Frontal cortex (tissue), 3 donors: ENCODE measurements at regions not wholly inside any gene's neighbourhood (a gene's known extent, or its start where the extent isn't known, plus 50 kb on each side); places are given as distances from the start of the nearest gene placed in this dataset.

Experiments
- DNase-seq, 2 donors: peaks; one replicate each; pipeline ENCODE4 v3.0.0; 2012; ENCODE audit warnings: low spot score in 2 of 2
- FAIRE-seq: peaks from 2 replicates; lab custom pipeline; 2012; peaks lifted over from hg19 to GRCh38; lab: Jason Lieb, UNC
- donor health status: control.
- donor health status: control.
- donor health status: control.

GRCh38 chr13:110773480-110773879 lies 60.0 kb downstream of the ING1 start:
- FAIRE-seq (no peak), DNase-seq (no peak)

GRCh38 chr13:110774051-110774450 lies 60.6 kb downstream of the ING1 start:
- FAIRE-seq (no peak), DNase-seq (no peak)

- no peak for FAIRE-seq
- DNase-seq, result no peak
Observed at GRCh38 chr13:110774490-110774889, 61.0 kb downstream of the ING1 start.

- FAIRE-seq (no peak), DNase-seq (no peak)
Observed at GRCh38 chr13:110775576-110775975, 62.1 kb downstream of the ING1 start.

GRCh38 chr13:110777251-110777820 lies 63.8 kb downstream of the ING1 start:
- DNase-seq, result no peak
- no peak for FAIRE-seq

DNA sequence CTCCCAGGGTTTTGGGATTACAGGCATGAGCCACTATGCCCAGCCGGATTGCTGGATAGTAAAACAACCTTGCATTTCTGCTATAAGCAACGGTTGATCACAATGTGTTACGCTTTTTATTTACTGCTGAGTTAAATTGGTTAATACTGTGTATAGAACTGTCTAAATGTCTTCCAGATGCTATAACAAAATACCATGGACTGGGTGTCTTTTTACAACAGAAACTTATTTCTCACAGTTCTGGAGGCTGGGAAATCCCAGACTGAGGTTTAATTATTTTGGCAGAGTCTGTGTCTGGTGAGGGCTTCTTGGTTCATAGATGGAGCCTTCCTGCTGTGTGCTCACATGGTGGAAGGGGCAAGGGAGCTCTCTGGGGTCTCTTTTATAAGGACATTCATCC lies 65.5 kb downstream of the ING1 start:
- FAIRE-seq (no peak), DNase-seq (no peak)

GRCh38 chr13:110780422-110780821 lies 66.9 kb downstream of the ING1 start:
- no peak for DNase-seq
- FAIRE-seq, result no peak

GRCh38 chr13:110782185-110782584 lies 68.7 kb downstream of the ING1 start:
- DNase-seq (no peak), FAIRE-seq (no peak)

DNA sequence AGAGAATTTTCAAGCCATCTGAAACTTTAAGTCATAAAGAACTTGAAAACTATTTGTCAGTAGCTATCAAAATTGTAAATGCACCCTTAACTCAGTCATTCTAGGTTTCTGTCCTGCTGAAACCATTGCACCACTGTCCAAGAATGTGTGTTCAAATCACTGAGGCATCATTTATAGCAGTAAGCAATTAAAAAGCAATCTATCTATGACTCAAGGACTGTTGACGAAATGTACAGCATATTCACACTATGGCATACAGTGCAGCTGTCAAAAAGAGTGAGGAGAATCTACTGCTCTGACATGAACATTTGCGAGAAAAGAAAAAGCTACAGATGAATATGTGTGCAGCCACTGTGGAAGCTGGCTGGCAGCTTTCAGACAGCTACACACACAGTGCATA lies 71.2 kb downstream of the ING1 start:
- DNase-seq, result no peak
- no peak for FAIRE-seq

DNA sequence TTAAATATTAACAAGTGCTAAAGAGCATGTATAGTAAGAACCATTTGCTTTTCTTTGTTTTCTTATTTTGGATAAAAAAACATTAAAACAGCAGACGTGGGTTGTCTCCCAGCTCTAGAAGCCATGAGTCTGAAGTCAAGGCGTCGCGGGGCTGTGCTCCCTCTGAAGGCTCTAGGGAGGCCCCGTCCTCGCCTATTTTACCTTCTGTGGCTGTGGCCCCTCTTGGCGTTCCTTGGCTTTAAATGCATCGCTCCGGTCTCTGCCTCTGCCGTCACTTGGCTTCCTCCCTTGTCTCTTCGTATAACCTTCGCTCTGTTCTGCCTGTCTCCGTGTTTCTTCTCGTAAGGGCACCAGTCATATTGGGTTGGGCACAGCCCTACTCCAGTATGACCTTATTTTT lies 75.3 kb downstream of the ING1 start:
- DNase-seq (no peak), FAIRE-seq (no peak)

DNA sequence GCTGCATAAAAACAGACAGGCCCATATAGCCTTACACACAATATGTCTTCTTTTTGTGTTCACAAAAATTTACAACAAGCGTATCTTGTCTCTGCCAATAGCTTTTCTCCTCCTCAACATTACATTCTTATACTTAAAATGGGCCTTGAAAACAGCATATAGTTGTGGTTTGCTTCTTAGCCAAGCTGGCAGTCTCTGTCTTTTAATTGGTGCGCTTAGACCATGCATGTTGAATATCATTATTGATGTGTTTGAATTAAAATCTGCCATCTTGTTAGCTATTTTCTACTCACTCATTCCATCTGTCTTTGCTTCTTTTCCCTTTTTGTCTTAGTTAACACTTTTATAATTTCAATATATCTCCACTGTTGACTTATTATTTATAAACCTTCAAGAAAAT lies 76.4 kb downstream of the ING1 start:
- DNase-seq (no peak), FAIRE-seq (no peak)

DNA sequence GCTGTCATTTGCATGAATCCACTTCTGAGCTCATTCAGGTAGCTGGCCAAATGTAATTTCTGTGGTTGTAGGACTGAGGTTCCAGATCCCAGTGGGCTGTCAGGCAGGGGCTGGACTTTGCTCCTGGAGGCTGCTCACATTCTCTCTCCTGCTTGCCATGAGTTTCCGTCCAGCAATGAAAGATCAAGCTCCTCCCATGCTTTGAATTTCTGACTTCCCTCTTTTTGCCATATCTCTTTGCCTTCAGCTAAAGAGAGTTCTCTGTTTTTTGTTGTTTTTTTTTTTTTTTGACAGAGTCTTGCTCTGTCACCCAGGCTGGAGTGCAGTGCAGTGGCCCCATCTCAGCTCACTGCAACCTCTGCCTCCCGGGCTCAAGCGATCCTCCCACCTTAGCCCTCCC lies 76.9 kb downstream of the ING1 start:
- no peak for DNase-seq
- no peak for FAIRE-seq

GRCh38 chr13:110794209-110794608 lies 80.7 kb downstream of the ING1 start:
- no peak for FAIRE-seq

DNA sequence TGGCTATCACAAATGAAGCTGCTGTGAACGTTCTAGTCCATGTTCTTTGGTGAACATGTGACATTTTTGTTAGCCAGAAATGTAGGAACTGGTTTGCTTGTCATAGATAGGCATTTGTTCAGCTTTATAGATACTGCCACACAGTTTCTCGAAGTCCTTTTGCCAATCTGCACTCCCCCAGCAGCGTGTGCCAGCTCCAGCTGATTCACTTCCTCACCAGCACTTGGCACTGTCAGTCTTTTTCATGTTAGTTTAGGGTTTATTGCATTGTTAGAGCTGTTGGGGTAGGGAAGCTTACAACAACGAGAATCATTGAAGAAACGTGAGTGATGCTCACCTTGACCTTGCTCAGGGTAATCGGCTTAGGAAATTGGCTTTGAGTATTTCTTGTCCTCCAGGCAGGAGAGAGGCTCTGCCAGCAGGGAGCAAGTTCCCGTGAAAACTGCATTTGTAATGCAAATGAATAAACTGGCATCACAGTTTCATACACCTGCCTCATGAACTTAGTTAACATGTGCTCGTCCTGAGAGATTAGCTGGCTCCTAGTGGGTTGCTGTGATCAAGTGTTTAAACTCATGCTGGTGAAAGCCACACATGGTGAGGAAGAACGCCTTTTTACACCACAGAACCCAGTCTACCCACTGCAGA lies 83.9 kb downstream of the ING1 start:
- DNase-seq, result no peak
- no peak for FAIRE-seq

More at GRCh38 chr13:110794209-110794608, 80.7 kb downstream of the ING1 start:
- DNase-seq, result no peak

DNA sequence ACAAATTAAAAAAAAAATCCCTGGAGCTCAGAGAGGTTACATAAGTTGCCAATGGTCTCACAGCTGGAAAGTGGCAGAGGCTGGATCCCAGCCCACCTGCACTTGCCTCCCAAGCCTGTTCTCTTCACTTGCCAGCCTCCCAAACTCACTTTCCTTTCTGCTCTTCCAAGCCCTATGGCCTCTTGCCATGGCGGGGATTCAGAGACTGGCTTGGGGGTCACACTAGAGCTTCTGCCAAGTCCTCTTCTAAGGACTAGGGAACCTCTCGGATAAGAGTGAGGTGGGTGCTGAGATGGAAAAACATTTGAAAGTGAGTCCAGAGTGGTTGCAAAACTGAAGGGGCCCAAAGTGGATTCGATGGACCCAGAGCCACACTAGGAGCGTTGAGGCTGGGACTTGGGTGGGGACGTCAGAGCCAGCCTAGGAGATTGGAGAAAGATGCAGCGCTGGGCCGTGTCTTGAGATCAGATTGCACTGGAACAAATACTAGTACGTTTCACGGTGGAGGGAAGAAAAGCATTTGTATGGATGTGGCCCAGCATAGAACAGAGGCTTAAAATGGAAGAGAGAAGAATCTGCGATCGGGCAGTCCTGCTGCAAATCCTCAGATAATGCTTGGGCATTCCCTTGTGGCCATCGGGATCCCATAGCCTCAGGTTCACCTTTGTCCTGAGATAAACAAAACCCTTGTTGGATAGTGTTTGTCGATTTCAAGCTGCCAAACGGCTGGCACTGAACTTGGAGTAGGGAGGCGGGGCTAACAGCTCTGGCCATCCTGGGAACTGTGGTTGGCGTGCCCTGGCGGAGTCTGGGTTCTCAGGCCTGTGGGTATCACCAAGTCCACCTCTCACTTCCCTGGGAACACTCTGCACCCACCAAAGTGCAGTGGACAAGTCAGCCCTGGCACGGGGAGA lies 84.8 kb downstream of the ING1 start:
- FAIRE-seq, result no peak
- no peak for DNase-seq

DNA sequence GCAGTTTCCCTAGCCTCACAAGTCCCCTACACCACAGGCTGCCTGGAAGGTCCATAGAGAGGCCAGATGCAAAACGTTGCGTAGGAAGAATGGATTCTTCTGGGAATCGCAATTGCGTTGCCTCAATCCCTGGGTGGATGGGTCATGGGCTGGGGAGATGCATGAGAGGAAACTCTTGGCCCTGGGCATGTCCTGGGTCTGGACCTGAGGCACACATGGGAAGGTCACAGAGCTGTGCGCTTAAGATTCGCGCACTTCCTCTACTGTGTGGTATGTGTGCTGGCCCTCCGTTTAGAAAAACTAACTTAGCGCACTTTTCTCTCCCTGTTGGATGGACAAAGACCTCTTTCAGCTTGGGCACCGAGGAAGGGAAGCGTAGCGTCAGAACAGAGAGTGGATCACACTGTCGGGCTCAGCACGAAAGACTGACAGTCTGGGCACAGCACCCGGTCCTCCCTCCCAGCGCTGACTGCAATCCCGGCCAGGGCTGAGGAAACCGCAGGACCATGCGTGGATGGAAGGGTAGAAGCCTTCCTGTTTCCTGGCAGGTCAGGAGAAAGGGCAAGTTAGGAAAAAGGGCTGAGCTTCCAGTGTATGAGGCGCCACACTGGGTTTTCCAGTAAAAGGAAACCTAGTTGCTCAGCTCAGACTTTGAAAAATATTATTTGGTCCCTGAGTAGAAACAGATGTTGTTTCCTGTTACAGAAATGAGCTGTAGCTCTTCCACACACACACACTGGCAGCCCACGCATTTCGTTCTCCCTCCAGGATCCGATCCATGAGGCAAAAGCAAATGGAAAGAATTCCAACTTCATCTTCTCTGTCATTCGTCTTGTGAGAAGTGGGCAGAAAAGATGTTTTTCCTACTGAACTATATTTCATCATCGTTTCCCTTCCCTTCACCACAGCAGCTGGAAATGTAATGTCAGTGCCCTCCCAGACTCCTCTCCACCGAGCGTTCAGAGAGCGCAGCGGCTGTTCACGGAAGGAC lies 86.0 kb downstream of the ING1 start:
- DNase-seq, result peak in 1 of 2 donors; percentile 39
- no peak for FAIRE-seq

GRCh38 chr13:110801044-110801443 lies 87.5 kb downstream of the ING1 start:
- FAIRE-seq (no peak), DNase-seq (no peak)

DNA sequence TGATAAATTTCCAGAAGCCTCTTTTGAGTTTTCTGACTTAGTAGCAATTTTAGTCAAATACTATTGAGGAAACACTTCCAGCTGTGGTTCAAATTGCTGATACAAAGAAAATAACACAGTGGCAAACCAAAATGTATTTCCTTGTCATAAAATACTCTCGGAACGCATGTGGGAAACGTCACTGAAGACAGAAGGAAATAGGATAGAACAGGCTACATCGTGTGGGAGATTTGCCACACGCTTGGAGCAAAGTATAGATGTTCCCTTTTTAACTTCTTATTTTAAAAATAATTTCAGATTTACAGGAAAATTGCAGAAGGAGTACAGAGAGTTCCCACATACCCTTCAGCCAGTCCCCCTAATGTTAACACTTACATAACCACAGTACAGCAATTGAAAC lies 88.8 kb downstream of the ING1 start:
- FAIRE-seq (no peak), DNase-seq (no peak)

DNA sequence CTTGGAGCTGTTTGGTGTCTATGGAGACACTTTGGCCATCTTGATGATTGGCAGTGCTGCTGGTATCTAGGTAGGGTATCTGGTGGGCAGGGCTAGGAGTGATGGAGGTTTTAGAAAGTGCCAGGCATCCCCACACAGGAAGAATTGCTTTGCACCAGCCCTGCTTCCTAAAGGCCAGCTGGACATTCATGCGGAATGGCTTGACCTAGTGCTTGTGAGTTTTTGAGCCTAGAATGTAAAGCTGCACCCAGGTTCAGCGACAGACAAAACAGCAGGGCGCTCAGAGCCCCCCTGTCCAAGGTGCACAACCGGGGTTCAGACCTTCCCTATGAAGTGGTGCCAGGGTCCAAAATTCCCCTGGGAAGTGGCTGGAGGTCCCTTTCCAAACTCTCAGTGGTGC lies 93.1 kb downstream of the ING1 start:
- FAIRE-seq, result no peak

DNA sequence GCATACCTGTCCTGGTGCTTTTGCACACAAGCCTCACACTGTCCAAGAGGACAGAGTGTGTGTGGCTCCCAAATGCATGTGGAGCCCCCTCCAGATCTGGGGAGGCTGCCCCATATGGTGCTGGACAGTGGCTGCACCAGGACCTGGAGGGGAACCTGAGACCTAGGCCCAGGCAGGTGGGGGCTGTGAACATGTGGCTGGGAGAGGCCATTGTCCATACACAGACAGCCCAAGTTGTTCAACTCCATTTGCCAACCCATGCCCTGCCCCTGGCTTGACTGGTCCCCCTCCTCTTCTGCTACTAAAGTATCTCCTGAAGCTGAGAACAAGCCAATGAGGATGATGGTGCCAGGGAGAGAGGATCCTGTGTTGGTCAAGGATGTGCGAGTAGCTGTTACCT lies 94.0 kb downstream of the ING1 start:
- FAIRE-seq (no peak), DNase-seq (no peak)

More for the DNA sequence above, 93.1 kb downstream of the ING1 start:
- no peak for DNase-seq
